ENCODE measurements at regions not wholly inside any gene's neighbourhood (a gene's known extent, or its start where the extent isn't known, plus 50 kb on each side); places are given as distances from the start of the nearest gene placed in this dataset.

DNA sequence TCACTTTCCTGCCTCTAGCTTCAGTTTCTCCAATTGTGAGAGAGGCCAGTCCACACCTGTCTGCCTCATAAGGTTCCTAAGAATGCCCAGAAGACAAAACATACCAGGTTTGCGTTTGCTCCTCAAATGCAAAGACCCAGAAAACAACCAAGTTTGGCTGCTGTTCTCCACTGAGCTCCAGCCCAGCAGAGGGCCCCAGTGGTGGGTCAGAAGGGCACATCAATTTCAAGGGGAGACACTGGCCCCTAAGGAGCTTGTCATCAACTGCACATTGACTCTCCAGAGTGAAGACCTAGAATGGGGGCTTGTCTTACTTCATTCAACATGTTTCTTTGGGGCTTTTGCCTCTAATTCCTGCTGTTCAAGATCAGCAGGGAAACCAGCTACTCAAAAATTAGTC, 127.9 kb upstream of the SLC6A11 start:
- Histone ChIP-seq H3K9me3 (ENCODE audit: low read depth, low read length, poor library complexity, severe bottlenecking) (no peaks in the 10 kb centered on the region), H3K36me3 (ENCODE audit: insufficient read depth, low read length, poor library complexity, severe bottlenecking) (no peaks in the 10 kb centered on the region), H3K4me1 (ENCODE audit: insufficient read depth, low read length, poor library complexity, severe bottlenecking) (no peaks in the 10 kb centered on the region), H3K27me3 (replicated peaks; ENCODE audit: insufficient read depth, low read depth, low read length, poor library complexity) (peaks cover 22% of the 10 kb centered on the region), H3K27ac (ENCODE audit: low read depth, low read length, poor library complexity, severe bottlenecking) (no peak overlapping the region), H3K4me3 (ENCODE audit: low read depth, low read length, poor library complexity, severe bottlenecking) (no peak overlapping the region)
- ChIA-PET CTCF (no interaction called here), POLR2A (ENCODE audit: low non-redundant PET) (no interaction called here)
- DNase-seq (ENCODE audit: low spot score) = no peak
- BruUV-seq (replicated peaks) = no TSS peak
- TF ChIP-seq, protein P1, sequence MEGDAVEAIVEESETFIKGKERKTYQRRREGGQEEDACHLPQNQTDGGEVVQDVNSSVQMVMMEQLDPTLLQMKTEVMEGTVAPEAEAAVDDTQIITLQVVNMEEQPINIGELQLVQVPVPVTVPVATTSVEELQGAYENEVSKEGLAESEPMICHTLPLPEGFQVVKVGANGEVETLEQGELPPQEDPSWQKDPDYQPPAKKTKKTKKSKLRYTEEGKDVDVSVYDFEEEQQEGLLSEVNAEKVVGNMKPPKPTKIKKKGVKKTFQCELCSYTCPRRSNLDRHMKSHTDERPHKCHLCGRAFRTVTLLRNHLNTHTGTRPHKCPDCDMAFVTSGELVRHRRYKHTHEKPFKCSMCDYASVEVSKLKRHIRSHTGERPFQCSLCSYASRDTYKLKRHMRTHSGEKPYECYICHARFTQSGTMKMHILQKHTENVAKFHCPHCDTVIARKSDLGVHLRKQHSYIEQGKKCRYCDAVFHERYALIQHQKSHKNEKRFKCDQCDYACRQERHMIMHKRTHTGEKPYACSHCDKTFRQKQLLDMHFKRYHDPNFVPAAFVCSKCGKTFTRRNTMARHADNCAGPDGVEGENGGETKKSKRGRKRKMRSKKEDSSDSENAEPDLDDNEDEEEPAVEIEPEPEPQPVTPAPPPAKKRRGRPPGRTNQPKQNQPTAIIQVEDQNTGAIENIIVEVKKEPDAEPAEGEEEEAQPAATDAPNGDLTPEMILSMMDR (conservative IDR thresholded peaks at IDR 0.05; ENCODE audit: low read depth, low read length) = no peak
- TF ChIP-seq EZH2 (IDR thresholded peaks at IDR 0.05; ENCODE audit: borderline replicate concordance, low read depth, low read length, poor library complexity, severe bottlenecking) = no peak
- intact Hi-C loops (cut with micrococcal nuclease; ENCODE audit: unreplicated experiment) = no loop called here

DNA sequence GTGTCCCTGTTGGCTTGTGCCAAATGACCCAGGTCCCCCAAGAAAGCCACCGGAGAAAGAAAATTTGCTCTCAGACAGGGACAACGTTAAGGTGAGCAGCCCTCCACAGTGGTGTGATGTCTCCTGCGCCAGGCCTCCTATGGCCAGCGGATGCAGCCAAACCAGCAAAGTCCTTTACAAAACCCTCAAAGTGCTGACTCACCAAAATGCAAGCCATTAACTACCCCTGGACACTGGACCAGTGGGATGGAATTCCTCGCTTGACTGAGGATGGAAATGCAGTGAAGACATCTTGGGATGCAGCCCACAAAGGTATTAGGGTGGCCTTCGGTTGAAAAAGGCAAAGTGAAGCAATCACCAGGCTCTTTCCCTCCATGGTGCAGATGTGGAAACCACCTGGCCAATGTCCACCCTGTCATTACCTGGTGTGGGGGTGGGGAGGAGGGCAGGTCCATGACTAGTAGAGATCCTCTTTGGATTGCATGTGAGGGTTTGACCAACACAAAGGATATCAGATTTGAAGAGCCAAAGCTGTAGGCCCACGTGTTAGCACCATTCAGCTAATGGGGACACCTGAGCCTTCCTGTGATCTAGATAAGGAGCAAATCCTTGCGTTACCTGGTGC, 127.4 kb upstream of the SLC6A11 start:
- intact Hi-C loops (cut with micrococcal nuclease; ENCODE audit: unreplicated experiment) = no loop called here
- Histone ChIP-seq H3K27me3 (replicated peaks; ENCODE audit: insufficient read depth, low read depth, low read length, poor library complexity) (peaks cover 22% of the 10 kb centered on the region), H3K27ac (ENCODE audit: low read depth, low read length, poor library complexity, severe bottlenecking) (no peak overlapping the region), H3K9me3 (ENCODE audit: low read depth, low read length, poor library complexity, severe bottlenecking) (no peaks in the 10 kb centered on the region), H3K36me3 (ENCODE audit: insufficient read depth, low read length, poor library complexity, severe bottlenecking) (no peaks in the 10 kb centered on the region), H3K4me1 (ENCODE audit: insufficient read depth, low read length, poor library complexity, severe bottlenecking) (no peaks in the 10 kb centered on the region), H3K4me3 (ENCODE audit: low read depth, low read length, poor library complexity, severe bottlenecking) (no peak overlapping the region)
- BruUV-seq (replicated peaks) = no TSS peak
- ChIA-PET CTCF (no interaction called here), POLR2A (ENCODE audit: low non-redundant PET) (no interaction called here)
- no peak for DNase-seq (ENCODE audit: low spot score)
- TF ChIP-seq, protein P1 (conservative IDR thresholded peaks at IDR 0.05; ENCODE audit: low read depth, low read length) = no peak
- no peak for TF ChIP-seq EZH2 (IDR thresholded peaks at IDR 0.05; ENCODE audit: borderline replicate concordance, low read depth, low read length, poor library complexity, severe bottlenecking)

DNA sequence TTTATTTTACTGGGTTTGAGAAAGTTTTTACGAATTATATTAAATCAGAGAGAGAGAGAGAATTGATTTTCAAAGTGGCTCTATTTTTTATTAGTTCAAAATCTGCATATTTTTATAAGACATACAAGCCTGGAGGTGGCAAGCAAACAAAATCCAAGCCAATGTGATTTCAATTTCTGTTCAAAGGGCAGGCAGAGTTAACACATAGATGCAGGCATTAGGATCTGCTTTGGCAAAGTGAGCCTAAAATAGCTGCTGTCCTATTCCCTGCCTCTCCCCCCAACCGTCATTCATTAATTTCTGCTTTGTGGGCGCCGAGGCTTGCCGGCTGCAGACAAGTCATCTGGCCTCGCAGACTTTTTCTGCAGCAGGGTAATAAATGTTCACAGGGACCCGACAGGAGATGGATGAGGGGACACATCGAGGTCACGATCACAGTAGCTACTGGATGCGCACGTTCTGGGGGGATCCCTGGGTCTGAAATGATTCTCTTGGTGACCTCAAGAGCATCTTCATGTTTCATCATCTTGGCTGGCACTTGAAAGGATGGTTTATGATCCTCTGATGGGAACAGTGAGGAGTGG, 123.9 kb upstream of the SLC6A11 start:
- Histone ChIP-seq H3K36me3 (ENCODE audit: insufficient read depth, low read length, poor library complexity, severe bottlenecking) (no peaks in the 10 kb centered on the region), H3K4me3 (ENCODE audit: low read depth, low read length, poor library complexity, severe bottlenecking) (no peak overlapping the region), H3K27me3 (replicated peaks; ENCODE audit: insufficient read depth, low read depth, low read length, poor library complexity) (peaks cover 22% of the 10 kb centered on the region), H3K9me3 (ENCODE audit: low read depth, low read length, poor library complexity, severe bottlenecking) (no peaks in the 10 kb centered on the region), H3K27ac (ENCODE audit: low read depth, low read length, poor library complexity, severe bottlenecking) (no peak overlapping the region), H3K4me1 (ENCODE audit: insufficient read depth, low read length, poor library complexity, severe bottlenecking) (no peaks in the 10 kb centered on the region)
- DNase-seq (ENCODE audit: low spot score) = no peak
- no TSS peak for BruUV-seq (replicated peaks)
- CTCF ChIA-PET = no interaction called here
- intact Hi-C loops (cut with micrococcal nuclease; ENCODE audit: unreplicated experiment) = no loop called here
- POLR2A ChIA-PET (ENCODE audit: low non-redundant PET) = no interaction called here
- TF ChIP-seq, protein P1 (conservative IDR thresholded peaks at IDR 0.05; ENCODE audit: low read depth, low read length) = no peak
- no peak for TF ChIP-seq EZH2 (IDR thresholded peaks at IDR 0.05; ENCODE audit: borderline replicate concordance, low read depth, low read length, poor library complexity, severe bottlenecking)

All from A673 (cell line).